Smooth muscle cell (in vitro differentiated cells): ENCODE measurements at regions not wholly inside any gene's neighbourhood (a gene's known extent, or its start where the extent isn't known, plus 50 kb on each side); places are given as distances from the start of the nearest gene placed in this dataset.

Experiments
- DNase-seq: peaks from one replicate; lab custom pipeline; 2025; ENCODE audit not compliant: unreplicated experiment; lab: John Stamatoyannopoulos, UW
- H2AFZ ChIP-seq: fragments of 200-600 bp; sonication (generic); 2 replicates; pipeline ENCODE4 v1.6.0; 2016; ENCODE audit warnings: antibody characterized with exemption, low read depth, mild to moderate bottlenecking
- H3F3A ChIP-seq: fragments of 200-600 bp; sonication (generic); 2 replicates; pipeline ENCODE4 v1.6.0; 2017; ENCODE audit warnings: antibody characterized with exemption, low read depth
- H3K27ac ChIP-seq: fragments of 200-600 bp; sonication (generic); 2 replicates; pipeline ENCODE4 v1.5.1; 2016; ENCODE audit warnings: low read depth, mild to moderate bottlenecking
- H3K27me3 ChIP-seq: fragments of 200-600 bp; sonication (generic); 2 replicates; pipeline ENCODE4 v1.6.1; 2016; ENCODE audit warnings: low read depth, mild to moderate bottlenecking
- H3K36me3 ChIP-seq: fragments of 200-600 bp; sonication (generic); 2 replicates; pipeline ENCODE4 v1.5.1; 2016; ENCODE audit warnings: low read depth
- H3K4me1 ChIP-seq: fragments of 200-600 bp; sonication (generic); 2 replicates; pipeline ENCODE4 v1.5.1; 2016; ENCODE audit warnings: low read depth
- H3K4me2 ChIP-seq: fragments of 200-600 bp; sonication (generic); 2 replicates; pipeline ENCODE4 v1.6.0; 2016; ENCODE audit warnings: mild to moderate bottlenecking
- H3K4me3 ChIP-seq: fragments of 200-600 bp; sonication (generic); 2 replicates; pipeline ENCODE4 v1.5.1; 2016; ENCODE audit warnings: mild to moderate bottlenecking
- H3K79me2 ChIP-seq: fragments of 200-600 bp; sonication (generic); 2 replicates; pipeline ENCODE4 v1.6.0; 2016; ENCODE audit warnings: low read depth, mild to moderate bottlenecking
- H3K9ac ChIP-seq: fragments of 200-600 bp; sonication (generic); 2 replicates; pipeline ENCODE4 v1.6.0; 2016; ENCODE audit warnings: low read depth
- H3K9me3 ChIP-seq: fragments of 200-600 bp; sonication (generic); replicated peaks from 2 replicates; pipeline ENCODE4 v1.5.1; 2016; ENCODE audit warnings: low read depth
- H4K20me1 ChIP-seq: fragments of 200-600 bp; sonication (generic); 2 replicates; pipeline ENCODE4 v1.6.0; 2016; ENCODE audit warnings: low read depth
- CTCF ChIP-seq: fragments of 200-600 bp; sonication (generic); IDR thresholded peaks from 2 replicates; pipeline ENCODE4 v1.5.1; 2017; ENCODE audit warnings: borderline replicate concordance, mild to moderate bottlenecking, antibody characterized with exemption; ENCODE audit not compliant: insufficient read depth, poor library complexity, severe bottlenecking
- WGBS: methylation state at CpG from one replicate; pipeline ENCODE4 v1.1.7; 2016; ENCODE audit warnings: low lambda C conversion rate; 5-methylcytosine and 5-hydroxymethylcytosine counted together

DNA sequence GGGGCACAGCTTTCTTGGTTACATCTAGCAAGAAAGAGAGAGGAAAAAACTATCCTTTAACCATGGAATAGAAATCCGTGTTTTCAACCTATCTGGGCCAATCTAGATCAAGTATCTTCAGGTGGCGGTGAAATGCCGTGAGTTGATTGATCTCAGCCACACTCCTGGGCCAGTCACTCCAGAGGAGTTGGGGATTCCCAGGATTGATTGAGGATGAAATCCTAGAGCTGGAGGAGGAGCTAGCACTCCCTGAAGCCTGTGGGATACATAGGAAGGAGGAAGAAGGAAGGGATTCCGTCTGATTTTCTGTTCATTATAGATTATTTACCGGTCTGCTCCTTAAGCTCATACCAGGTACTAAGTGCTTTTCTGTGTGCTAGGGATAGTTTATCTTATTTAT, 106.3 kb upstream of the ARID2 start:
- Histone ChIP-seq H3K9me3 (no peaks in the 10 kb centered on the region), H3K9ac (no peak overlapping the region), H3F3A (no peaks in the 10 kb centered on the region), H2AFZ (no peak overlapping the region), H3K27ac (no peak overlapping the region), H3K36me3 (no peaks in the 10 kb centered on the region), H3K4me2 (no peak overlapping the region), H3K4me3 (no peak overlapping the region), H3K27me3 (no peaks in the 10 kb centered on the region), H4K20me1 (no peaks in the 10 kb centered on the region), H3K4me1 (no peaks in the 10 kb centered on the region), H3K79me2 (no peaks in the 10 kb centered on the region)
- TF ChIP-seq CTCF = no peak
- WGBS = 92% methylated on average over 5 of the region's 5 CpGs
- no peak for DNase-seq

DNA sequence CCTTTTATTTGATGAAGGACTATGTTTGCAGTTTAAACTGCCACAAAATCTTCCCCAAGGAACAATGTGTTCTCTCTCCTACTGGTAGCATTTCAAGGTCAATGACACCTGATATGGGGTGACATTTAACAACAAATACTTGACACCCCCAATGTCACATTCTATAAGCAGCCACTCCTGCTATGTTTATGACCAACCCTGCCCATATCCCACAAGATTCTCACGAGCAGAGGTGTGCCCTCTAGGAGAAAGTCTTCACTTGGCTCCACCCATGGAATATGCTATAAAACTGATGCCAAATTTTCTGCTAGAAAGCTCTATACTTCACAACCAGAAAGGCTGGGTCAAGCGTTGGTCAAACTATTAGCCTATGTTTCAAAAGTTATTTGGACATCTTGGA, 105.6 kb upstream of the ARID2 start:
- H3K4me2 ChIP-seq = no peak overlapping the region
- TF ChIP-seq CTCF = no peak
- H3K9me3 ChIP-seq = no peaks in the 10 kb centered on the region
- WGBS = 88% methylated on average over 2 of the region's 2 CpGs
- H2AFZ ChIP-seq = no peak overlapping the region
- no peaks in the 10 kb centered on the region for H3K4me1 ChIP-seq
- no peaks in the 10 kb centered on the region for H4K20me1 ChIP-seq
- no peaks in the 10 kb centered on the region for H3F3A ChIP-seq
- no peak for DNase-seq
- no peaks in the 10 kb centered on the region for H3K36me3 ChIP-seq
- H3K27ac ChIP-seq = no peak overlapping the region
- H3K79me2 ChIP-seq = no peaks in the 10 kb centered on the region
- no peak overlapping the region for H3K9ac ChIP-seq
- no peaks in the 10 kb centered on the region for H3K27me3 ChIP-seq
- no peak overlapping the region for H3K4me3 ChIP-seq

DNA sequence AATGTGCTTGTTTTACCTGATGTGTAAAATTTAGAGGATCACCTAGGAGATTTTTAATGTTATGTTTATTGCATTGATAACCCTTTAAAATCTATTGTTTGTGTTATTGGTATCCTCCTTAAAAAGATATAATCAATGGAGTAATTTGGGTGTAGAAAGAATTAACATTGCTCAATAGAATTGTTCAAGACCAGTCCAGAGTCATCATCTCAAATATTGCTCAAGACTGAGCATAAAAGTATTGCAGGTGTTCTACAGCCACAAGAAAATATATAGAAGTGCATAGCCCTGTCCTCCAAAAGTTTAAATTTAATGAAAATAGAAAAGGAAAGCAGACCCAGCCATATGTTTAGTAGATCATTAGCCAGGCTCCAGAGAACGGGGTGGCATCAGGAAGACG, 102.5 kb upstream of the ARID2 start:
- H4K20me1 ChIP-seq = no peaks in the 10 kb centered on the region
- no peak overlapping the region for H3K4me2 ChIP-seq
- H3F3A ChIP-seq = no peaks in the 10 kb centered on the region
- DNase-seq = no peak
- no peak overlapping the region for H3K4me3 ChIP-seq
- no peak overlapping the region for H3K27ac ChIP-seq
- H3K9ac ChIP-seq = no peak overlapping the region
- TF ChIP-seq CTCF = no peak
- H3K79me2 ChIP-seq = no peaks in the 10 kb centered on the region
- no peaks in the 10 kb centered on the region for H3K4me1 ChIP-seq
- 85% methylated on average over 2 of the region's 2 CpGs for WGBS
- H3K36me3 ChIP-seq = no peaks in the 10 kb centered on the region
- peaks cover 8% of the 10 kb centered on the region for H3K27me3 ChIP-seq
- H3K9me3 ChIP-seq = no peaks in the 10 kb centered on the region
- H2AFZ ChIP-seq = no peak overlapping the region

DNA sequence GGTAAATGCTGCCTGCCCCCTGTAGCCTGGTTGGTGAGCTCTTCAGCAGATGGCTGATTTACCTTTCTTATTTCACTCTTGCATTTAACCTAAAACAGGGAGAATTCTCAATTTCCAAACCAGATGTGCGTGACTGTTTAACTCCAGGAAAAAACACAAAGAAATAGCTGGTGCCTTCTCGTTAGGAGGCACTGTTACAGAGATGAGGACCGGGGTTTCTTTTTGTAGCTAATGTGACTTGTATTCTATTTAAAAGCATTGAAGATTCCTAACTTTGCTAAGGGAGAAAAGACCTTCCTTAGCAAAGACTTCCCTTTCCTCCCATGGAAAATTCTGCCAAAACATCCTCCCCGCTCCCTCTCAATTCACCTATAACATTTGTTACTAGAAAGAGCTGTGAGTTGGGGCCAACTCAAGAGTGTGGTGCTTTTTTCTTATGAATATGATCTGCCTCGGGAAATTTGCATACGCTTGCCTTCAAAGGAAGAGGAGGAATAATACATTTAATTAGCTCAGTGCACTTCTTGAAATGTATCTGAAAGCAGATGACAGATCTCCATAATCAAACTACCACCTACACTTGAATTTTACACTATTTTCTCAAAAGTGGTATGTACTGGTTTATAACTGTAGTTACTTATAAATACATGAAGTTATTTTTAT, 102.0 kb upstream of the ARID2 start:
- no peaks in the 10 kb centered on the region for H3K9me3 ChIP-seq
- no peak for DNase-seq
- no peak for TF ChIP-seq CTCF
- no peaks in the 10 kb centered on the region for H3F3A ChIP-seq
- no peaks in the 10 kb centered on the region for H3K79me2 ChIP-seq
- no peaks in the 10 kb centered on the region for H3K4me1 ChIP-seq
- H3K36me3 ChIP-seq = no peaks in the 10 kb centered on the region
- 83% methylated on average over 6 of the region's 6 CpGs for WGBS
- no peak overlapping the region for H3K27ac ChIP-seq
- no peak overlapping the region for H3K4me3 ChIP-seq
- no peaks in the 10 kb centered on the region for H4K20me1 ChIP-seq
- H3K27me3 ChIP-seq = peaks cover 8% of the 10 kb centered on the region
- H3K4me2 ChIP-seq = no peak overlapping the region
- no peak overlapping the region for H3K9ac ChIP-seq
- H2AFZ ChIP-seq = no peak overlapping the region
